NCI-H2029 (cell line): ENCODE measurements at regions not wholly inside any gene's neighbourhood (a gene's known extent, or its start where the extent isn't known, plus 50 kb on each side); places are given as distances from the start of the nearest gene placed in this dataset.
"Not testable (repeated sequence)": the region's sequence is repeated elsewhere in the genome, so short reads cannot be mapped to it uniquely, and the experiment has no call there.

Source experiments
- DNase-seq: peaks from one replicate; lab custom pipeline; 2025; lab: John Stamatoyannopoulos, UW

DNA sequence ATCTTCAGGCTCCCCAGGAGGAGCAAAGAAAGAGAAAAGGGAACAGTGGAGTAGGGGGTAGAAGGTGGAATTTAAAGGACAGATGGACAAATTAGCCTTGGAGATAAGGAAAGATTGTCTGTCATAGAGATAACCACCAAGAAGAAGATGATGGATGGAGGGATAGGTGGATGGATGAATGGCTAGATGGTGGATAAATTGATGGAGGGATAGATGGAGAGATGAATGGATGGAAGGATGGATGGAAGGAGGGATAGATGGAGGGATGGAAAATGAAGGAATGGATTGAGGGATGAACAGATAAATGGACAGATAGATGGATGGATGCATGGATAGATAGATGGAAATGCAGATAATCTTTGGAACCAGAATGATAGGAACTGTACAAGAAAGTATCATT is 102.8 kb downstream of the TNFAIP3 start:
- DNase-seq = no peak

DNA sequence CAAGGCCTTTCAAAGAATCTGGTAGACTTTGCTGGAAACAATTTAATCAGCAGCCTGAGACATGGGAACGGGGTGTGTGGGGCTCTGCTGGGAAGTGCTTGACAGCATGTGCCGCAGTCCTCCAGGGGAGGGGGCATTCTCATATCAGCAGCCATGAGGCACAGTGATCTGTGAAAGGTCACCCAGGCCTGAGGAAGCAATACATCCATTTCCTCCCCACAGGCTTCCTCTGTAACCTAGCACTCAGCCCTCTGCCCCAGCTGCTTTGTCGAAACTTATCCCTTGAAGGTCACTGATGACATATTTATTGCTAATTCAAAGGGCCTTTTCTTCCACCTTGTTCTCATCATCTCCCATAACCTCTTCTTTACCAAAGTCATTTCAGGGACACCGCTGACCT is 103.3 kb downstream of the TNFAIP3 start:
- no peak for DNase-seq

DNA sequence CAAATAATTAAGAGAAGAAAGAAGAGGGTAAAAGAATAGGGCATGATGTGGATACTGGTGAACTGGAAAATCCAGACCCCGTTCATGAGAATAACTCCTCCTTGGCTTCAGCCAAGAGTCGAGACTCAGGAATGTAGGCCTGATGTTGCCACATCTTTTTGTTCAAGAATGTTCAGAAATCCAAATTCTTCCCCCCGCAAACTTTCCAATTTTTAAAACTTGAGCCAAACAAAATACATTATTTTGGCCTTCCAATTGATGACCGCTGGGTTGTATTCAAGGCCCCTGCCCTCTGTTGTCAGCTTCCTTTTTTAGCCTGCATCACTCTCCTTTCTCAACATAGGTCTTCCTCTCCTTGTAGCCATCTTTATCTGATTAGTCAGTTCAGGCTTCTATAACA is 106.1 kb downstream of the TNFAIP3 start:
- DNase-seq = no peak

DNA sequence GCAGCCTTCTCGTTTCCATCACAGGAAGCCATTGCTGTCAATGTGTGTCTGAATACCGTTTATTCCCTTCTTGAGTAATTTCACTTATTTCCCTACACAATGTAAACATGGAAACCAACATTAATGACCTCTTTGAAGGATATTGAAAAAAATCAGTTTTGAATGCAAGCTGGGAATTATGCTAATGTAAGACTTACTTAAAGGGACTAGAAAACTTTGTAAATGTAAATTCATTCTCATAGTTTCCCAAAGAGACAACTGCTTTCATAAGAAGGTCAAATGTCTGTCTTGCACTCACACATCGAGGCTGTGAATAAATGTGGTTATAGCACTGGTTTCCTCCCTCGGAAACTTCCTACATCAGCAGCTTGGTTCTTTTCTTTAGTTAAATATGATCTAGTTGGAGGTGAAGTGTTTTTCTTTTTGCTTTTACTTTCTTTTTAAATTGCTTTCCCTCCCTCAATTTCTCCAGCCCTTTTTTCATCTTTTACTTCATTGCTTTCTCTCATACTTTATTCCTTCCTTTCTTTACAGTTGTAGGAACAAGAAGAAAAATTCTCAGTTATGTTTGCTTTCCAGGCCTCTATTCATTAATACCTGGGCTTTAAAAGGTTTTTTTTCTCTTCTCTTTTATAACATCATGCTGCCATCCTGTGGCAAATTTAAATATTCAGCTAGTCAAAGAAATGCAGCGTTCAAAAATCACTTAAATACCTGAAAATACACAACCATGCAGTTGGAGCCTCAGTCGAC is 108.3 kb downstream of the TNFAIP3 start:
- DNase-seq = no peak

- no peak for DNase-seq
These were observed 109.4 kb downstream of the TNFAIP3 start for GRCh38 chr6:137976430-137976829.

DNA sequence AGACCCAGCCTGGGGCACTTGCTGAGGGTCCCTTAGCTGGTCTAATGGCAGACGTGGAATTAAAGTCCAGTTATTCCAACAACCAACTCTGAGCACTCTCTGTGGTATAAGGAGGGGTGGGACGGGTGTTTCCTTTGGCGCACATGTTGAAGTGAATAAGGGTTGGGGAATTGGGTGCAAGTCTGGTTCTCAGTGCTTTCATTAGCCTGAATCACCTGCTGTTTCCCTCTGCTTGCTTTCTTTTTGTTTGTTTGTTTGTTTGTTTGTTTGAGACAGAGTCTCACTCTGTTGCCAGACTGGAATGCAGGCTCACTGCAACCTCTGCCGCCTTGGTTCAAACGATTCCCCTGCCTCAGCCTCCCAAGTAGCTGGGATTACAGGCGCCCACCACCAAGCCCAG is 110.1 kb downstream of the TNFAIP3 start:
- DNase-seq = no peak

- DNase-seq = no peak
These were observed 110.8 kb downstream of the TNFAIP3 start for GRCh38 chr6:137977814-137978213.

DNA sequence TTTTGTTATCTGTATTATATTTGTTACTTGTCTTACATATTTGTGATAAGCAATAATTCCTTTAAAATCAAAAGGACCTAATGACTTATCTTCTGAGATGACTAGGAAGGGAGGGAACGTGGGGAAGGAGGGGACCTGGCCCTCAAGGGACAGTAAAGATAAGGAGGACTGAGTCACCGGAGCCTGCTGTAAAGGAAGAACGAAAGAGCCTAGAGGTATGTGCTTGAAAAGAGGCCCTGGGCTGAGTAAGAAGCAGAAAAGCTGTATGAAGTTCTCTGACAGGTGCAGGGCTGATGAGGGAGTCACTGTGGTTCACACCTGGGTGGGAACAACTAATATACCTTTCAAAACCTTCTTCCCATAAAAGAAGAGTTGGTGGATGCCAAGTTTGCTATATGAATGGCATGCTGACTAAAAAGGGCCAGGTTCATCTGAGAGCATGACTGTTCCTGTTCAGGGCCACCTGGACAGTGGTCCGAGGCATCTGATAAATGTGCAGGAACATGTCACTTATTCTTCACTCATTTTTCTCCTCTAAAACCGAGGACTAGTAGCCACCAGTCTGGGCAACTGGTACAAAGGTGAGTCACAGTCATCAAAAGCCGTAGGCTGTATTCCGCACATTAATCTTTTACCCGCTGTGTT is 111.3 kb downstream of the TNFAIP3 start:
- DNase-seq = no peak

DNA sequence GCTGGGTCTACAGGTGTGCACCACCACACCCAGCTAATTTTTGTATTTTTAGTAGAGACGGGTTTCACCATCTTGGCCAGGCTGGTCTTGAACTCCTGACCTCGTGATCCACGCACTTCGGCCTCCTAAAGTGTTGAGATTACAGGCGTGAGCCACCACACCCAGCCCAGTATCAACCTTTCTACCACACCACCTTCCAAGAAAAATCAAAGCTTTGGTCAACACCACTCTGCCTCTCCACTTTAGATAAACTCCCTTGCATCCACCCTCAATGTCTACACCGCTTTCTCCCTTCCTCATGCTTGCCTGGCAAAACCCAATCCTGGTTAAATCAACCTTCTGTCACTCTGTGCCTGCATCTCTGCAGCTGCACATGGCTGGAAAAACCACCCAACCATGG is 112.2 kb downstream of the TNFAIP3 start:
- DNase-seq = not testable (repeated sequence)

DNA sequence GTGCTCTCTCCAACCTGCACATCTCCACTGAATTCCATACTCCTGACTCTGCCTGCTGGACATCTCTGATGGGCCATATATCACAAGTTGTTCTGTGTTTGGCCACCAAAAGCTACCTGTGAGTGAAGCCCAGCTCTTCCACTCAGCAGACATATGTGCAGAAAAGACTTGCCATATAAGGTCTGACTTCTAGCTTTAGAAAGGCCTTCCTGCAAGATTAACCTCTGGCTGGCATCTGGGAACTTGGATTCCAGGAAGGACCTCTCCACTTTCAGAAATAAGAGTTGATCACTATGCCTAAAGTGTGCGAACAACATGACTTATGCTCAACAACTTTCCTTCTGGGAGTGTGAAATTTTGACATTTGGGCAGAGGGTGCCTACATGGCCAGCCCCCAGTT is 113.7 kb downstream of the TNFAIP3 start:
- no peak for DNase-seq

GRCh38 chr6:137981758-137982157 is 114.7 kb downstream of the TNFAIP3 start:
- DNase-seq = no peak

- no peak for DNase-seq
These were observed 115.5 kb downstream of the TNFAIP3 start for GRCh38 chr6:137982418-137983189.

DNA sequence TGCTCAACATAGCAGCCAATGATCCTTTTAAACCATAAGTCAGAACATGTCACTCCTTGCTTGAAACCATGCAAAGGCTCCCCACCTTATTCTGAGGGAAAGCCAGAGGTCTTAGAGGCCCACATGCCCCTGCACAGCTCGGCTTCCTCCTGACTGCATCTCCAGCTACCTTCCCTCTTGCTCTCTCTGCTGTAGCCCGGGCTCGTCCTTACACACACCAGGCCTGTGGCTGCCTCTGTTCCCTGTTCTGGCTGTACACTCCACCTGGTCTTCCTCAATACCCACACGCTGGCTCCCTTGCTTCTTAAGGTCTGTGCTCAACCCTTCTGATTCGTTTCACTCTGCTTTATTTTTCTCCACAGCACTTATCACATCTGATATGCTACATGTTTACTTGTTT is 116.2 kb downstream of the TNFAIP3 start:
- no peak for DNase-seq

- no peak for DNase-seq
These were observed 117.6 kb downstream of the PERP start for GRCh38 chr6:137989664-137990063.

DNA sequence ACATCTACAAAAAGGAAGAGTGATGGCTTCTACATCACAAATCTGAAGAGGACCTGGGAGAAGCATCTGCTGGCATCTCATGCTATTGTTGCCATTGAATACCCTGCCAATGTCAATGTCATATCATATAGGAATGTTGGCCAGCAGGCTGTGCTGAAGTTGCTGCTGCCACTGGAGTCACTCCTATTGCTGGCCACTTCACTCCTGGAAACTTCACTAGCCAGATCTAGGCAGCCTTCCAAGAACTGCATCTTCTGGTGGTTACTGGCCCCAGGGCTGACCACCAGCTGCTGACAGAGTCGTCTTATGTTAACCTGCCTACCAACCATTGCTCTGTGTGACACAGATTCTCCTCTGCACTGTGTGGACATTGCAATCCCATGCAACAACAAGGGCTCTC is 111.8 kb downstream of the PERP start:
- no peak for DNase-seq

GRCh38 chr6:137998461-137999019 is 108.7 kb downstream of the PERP start:
- DNase-seq = no peak

GRCh38 chr6:137999815-138000214 is 107.4 kb downstream of the PERP start:
- no peak for DNase-seq

DNA sequence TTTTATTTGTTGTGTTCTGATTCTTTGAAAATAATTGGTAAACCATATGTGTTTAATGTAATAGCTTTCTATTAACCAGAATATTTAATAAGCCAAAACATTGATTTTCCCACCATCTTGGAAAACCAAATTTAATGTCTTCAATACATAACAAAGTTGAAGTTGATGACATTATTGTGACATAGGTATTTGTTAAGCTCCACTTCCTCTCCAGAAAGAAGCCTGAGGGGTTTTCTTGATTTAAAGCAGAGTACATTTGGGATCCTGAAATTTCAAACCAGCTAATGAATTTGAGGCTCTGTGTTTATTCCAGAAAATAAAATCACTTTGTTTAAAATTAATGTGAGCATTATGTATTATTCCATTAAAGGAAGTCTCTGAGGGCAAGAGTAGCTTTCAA is 106.3 kb downstream of the PERP start:
- DNase-seq = no peak

DNA sequence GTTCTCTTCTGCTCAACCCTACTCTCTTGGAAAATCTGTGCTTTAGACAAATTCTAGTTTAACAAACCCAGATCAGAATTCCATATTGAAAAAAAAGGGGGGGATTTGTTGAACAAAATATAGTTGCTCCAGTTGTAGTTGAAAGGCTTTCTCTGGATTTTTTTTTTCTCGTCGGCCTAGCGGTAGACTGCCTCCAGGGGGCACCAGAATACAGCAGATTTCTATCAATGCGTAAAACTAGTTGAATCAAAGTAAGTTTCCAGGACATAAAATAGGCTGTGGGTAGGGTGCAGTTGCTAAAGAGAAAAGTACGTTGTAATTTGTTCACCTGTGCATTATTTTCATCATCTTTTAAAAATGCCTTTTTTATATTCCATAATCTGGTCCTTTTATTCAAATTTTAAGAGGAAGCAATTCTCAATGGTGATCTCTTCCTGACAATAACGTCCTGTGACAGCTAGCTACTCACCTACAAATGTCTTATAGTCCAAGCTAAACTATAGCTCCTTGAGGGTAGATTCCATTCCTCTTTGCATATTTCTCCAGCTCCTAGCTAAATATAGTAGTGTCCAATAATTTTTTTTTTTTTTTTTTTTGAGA is 105.4 kb downstream of the PERP start:
- DNase-seq = no peak

DNA sequence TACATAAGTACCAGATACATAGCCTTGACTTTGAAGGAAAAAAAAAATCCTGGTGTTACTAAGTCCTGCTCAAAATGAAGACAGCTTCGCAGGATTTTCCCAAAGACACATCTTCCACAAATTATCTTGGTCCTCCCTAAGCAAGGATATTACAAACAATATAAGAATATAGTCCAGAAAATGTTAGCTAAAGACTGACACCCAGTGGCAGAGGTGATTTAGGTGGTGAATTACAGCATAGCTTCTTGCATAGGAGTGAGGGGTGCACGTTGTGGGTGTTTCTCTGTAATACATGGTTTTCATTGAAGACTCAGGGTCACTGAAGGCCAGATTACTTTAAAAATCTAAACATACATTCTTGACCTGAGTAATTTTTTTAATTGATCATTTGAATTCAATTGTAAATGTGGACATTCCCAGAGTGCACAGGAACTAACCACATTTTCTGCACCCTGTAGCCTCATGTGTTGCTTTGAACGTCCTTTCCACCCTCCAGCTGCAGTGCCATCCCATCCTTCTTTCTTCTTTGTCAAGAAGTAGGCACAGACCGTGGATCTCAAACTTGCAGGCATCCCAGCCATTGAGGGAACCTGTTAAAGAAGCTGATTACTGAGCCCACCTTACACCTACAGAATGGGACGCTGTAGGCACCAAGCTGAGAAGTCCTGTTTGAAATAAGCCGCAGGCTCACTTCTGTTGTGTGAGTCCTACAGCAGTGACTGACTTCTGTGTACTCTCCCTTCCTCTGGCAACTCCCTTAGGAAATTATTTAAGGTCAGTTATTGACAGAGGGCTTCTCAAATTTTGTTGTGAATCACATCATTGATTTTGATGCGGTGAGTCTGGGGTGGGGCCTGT is 102.6 kb downstream of the PERP start:
- no peak for DNase-seq

GRCh38 chr6:138005846-138006245 is 101.4 kb downstream of the PERP start:
- DNase-seq = no peak
